GM12873 (cell line): ENCODE measurements at regions not wholly inside any gene's neighbourhood (a gene's known extent, or its start where the extent isn't known, plus 50 kb on each side); places are given as distances from the start of the nearest gene placed in this dataset.

Source experiments
- TF ChIP-seq, protein P1 (sequence below): IDR thresholded peaks from 2 replicates; pipeline ENCODE4 v1.5.1; 2012; ENCODE audit warnings: low read depth, mild to moderate bottlenecking, moderate library complexity, low read length, control low read depth; ENCODE audit not compliant: insufficient read depth; ENCODE audit errors: missing control alignments

DNA sequence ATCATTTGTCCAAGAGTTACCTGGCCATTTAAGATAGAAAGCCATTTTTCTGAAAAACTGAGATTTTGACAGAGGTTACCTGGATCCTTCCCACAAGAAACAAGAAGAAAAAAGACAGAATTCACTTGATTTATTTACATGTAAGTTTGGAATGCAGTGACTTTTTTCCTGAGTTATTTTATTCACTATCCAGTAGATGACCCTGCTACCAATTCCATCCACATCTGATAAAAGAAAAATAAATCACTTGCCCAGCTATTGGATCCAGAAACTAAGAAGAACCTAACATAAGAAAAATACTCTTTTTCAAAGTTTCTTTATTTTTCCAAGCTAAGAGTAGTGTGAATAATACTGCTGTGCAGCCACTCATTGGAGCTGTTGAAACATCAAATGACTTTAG, 275.2 kb downstream of the CETN3 start:
- TF ChIP-seq, protein P1, sequence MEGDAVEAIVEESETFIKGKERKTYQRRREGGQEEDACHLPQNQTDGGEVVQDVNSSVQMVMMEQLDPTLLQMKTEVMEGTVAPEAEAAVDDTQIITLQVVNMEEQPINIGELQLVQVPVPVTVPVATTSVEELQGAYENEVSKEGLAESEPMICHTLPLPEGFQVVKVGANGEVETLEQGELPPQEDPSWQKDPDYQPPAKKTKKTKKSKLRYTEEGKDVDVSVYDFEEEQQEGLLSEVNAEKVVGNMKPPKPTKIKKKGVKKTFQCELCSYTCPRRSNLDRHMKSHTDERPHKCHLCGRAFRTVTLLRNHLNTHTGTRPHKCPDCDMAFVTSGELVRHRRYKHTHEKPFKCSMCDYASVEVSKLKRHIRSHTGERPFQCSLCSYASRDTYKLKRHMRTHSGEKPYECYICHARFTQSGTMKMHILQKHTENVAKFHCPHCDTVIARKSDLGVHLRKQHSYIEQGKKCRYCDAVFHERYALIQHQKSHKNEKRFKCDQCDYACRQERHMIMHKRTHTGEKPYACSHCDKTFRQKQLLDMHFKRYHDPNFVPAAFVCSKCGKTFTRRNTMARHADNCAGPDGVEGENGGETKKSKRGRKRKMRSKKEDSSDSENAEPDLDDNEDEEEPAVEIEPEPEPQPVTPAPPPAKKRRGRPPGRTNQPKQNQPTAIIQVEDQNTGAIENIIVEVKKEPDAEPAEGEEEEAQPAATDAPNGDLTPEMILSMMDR = no peak

DNA sequence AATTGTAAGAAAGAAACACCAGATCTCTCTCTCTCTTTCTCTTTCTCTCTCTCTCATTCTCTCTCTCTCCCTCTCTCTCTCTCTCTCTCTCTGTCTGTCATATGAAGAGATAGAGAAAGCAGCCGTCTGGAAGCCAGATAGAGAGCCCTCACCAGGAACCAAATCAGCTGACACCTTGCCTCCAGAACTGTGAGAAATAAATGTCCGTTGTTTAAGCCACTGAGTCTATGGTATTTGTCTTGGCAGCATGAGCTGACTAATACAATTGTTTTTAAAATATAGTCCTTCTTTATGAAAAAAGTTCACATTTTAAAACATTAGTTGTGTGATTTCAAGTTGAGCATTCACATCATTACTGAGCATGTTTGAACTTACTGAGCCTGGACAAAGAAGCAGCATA, 275.6 kb downstream of the CETN3 start:
- TF ChIP-seq, protein P1 = no peak

DNA sequence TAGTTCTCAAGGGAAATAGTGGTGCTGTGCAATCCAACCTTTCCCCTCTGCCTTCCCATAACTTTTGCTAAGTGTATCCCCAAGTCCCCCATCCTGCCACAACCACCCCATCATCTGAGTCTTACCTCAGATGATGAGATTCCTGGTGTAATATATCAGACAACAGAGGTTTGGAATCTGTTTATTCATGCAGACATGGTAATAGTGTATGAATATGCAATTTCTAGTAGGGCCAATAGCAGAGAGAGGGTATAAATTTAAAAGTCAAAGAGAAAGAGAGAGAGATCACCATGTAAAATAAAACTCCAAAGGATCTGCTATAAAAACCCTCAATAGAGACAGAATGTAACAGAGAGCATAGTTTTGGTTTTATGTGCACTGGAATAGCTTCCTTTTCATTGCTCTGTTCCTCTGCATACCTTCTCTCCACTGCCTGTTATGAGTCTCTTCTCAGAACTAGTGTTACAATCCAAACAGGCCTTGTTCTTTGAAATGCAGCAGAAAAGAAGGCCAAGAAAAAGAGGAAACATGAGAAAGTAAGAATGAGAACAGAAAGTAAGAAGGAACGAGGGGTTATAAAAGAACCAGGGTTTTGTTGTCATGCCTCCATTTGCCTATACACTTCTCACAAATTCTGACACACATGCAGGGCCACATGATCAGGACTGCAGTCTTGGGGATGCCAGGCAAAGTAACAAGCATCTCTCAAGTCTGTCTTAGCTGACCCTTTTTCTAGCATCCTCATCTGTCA, 278.0 kb downstream of the CETN3 start:
- TF ChIP-seq, protein P1 = no peak

DNA sequence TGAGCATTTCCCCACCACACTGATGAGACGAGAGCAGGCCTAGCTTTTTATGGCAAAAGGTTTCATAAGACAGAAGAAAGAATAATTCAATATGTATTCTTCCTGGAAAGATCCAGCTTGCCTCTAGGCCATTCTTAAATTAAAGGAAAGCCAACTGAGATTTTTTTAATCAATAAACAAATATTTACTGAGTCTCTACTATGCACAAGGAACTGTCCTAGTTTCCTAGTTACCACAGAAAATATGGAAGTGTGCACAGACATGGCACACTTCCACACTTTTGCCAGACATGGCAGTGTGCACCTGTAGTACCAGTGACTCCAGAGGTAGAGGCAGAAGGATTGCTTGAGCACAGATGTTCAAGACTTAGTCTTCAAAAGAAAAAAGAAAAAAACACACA, 281.0 kb downstream of the CETN3 start:
- TF ChIP-seq, protein P1 = no peak

DNA sequence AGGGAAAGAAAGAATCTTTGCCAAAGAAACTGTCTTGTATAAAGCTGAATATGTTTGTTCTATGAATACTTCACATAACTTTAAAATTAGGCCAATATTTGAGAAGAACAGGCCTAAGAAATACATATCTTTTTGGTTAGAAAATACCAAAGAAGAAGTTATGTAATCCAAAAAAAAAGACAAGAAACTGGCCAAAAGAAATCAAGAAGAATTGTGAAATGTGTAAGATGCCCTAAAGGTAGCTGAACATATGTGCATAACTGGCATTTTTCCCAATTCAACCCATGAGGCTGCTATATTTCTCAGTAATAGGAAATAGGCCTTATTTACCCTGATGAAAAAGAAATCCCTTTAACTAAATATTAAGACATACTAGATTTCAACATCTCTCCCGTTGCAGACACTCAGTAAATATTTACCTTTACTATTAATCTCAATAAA, 290.0 kb downstream of the CETN3 start:
- TF ChIP-seq, protein P1 = no peak

DNA sequence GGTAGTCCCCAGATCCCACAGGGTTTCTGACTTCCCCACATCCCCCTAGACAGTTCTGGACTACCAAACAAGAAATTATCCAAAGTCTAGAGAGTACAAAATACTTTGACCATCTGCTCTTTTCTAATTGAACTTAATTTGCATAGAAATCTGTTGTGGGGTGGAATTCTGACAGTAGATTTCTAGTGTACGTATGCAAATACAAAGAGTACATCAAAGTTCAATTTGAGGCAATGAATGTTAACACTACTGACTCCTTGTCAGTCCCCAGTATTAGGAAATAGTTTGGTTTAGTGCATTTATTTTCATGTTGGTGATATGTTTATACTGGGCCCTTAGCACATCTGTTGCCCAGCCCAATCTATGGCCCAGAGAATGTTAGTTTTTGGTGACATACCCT, 292.6 kb downstream of the CETN3 start:
- TF ChIP-seq, protein P1 = no peak

DNA sequence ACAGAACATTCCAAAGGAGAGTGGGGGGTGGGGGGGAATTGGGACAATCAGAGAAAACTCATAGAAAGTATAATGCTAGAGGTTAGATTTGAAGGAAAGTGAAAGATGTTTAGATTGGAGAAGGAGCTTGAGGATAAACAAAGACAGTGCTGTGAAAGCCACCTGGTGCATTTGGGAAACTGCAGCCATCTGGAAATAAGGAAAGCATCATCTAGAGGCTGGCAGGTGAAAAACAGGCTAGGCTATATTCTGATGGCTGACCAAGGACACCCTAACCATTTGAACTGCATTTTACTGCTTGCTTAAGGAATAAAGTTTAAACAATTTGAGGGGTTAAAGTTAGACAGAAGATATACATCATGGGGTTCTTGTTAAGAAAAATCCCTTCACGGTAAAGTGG, 296.4 kb downstream of the CETN3 start:
- TF ChIP-seq, protein P1 = no peak
